HUES64 (cell line): ENCODE measurements at regions not wholly inside any gene's neighbourhood (a gene's known extent, or its start where the extent isn't known, plus 50 kb on each side); places are given as distances from the start of the nearest gene placed in this dataset.

Source experiments
- H3K27ac ChIP-seq: 2 replicates; pipeline ENCODE4 v1.7.0; 2013; ENCODE audit warnings: low read depth, low read length, inconsistent platforms
- H3K27me3 ChIP-seq: 2 replicates; pipeline ENCODE4 v1.6.1; 2013; ENCODE audit warnings: mild to moderate bottlenecking, low read length; ENCODE audit not compliant: insufficient read depth
- H3K36me3 ChIP-seq: 2 replicates; pipeline ENCODE4 v1.6.1; 2013; ENCODE audit warnings: mild to moderate bottlenecking, low read length; ENCODE audit not compliant: insufficient read depth
- H3K4me1 ChIP-seq: 2 replicates; pipeline ENCODE4 v1.6.1; 2013; ENCODE audit warnings: mild to moderate bottlenecking, low read length, moderate library complexity; ENCODE audit not compliant: insufficient read depth
- H3K4me3 ChIP-seq: 2 replicates; pipeline ENCODE4 v1.5.1; 2013; ENCODE audit warnings: mild to moderate bottlenecking, low read length, moderate library complexity
- H3K9ac ChIP-seq: 2 replicates; pipeline ENCODE4 v1.6.1; 2013; ENCODE audit warnings: mild to moderate bottlenecking, low read depth, low read length
- H3K9me3 ChIP-seq: 2 replicates; pipeline ENCODE4 v1.6.1; 2013; ENCODE audit warnings: low read depth, low read length; ENCODE audit not compliant: insufficient read depth
- WGBS: fragments of 150-250, 120-280 bp; methylation state at CpG from one replicate; pipeline ENCODE4 v1.1.7; 2013; ENCODE audit warnings: missing lambda C conversion rate; 5-methylcytosine and 5-hydroxymethylcytosine counted together

GRCh38 chr2:121073320-121074210 is 211.4 kb downstream of the TFCP2L1 start:
- no peak overlapping the region for H3K27ac ChIP-seq
- no peak overlapping the region for H3K4me3 ChIP-seq
- H3K9ac ChIP-seq, result no peak overlapping the region
- no peaks in the 10 kb centered on the region for H3K9me3 ChIP-seq
- no peaks in the 10 kb centered on the region for H3K36me3 ChIP-seq
- WGBS, result 92% methylated on average over 26 of the region's 26 CpGs
- H3K27me3 ChIP-seq, result peaks cover 34% of the 10 kb centered on the region
- peaks cover 11% of the 10 kb centered on the region for H3K4me1 ChIP-seq

- H3K4me1 ChIP-seq, result peaks cover 11% of the 10 kb centered on the region
Measured at GRCh38 chr2:121074293-121074932, 210.6 kb downstream of the TFCP2L1 start.

GRCh38 chr2:121075006-121075551 is 209.9 kb downstream of the TFCP2L1 start:
- no peak overlapping the region for H3K27ac ChIP-seq
- WGBS, result 4% methylated on average over 13 of the region's 14 CpGs
- peaks cover 11% of the 10 kb centered on the region for H3K4me1 ChIP-seq
- no peaks in the 10 kb centered on the region for H3K9me3 ChIP-seq
- H3K27me3 ChIP-seq, result peaks cover 37% of the 10 kb centered on the region
- H3K9ac ChIP-seq, result peak overlapping the region; percentile 61
- peak overlapping the region; percentile 46 for H3K4me3 ChIP-seq
- H3K36me3 ChIP-seq, result no peaks in the 10 kb centered on the region

More at GRCh38 chr2:121074293-121074932, 210.6 kb downstream of the TFCP2L1 start:
- peaks cover 37% of the 10 kb centered on the region for H3K27me3 ChIP-seq
- H3K9ac ChIP-seq, result no peak overlapping the region
- no peaks in the 10 kb centered on the region for H3K9me3 ChIP-seq
- no peaks in the 10 kb centered on the region for H3K36me3 ChIP-seq
- no peak overlapping the region for H3K4me3 ChIP-seq
- no peak overlapping the region; the same call in 1 of the 2 replicates for H3K27ac ChIP-seq
- WGBS, result 63% methylated on average over 11 of the region's 11 CpGs

GRCh38 chr2:121075641-121076497 is 209.1 kb downstream of the TFCP2L1 start:
- Histone ChIP-seq H3K4me1 (peaks cover 11% of the 10 kb centered on the region), H3K27ac (no peak overlapping the region), H3K9me3 (no peaks in the 10 kb centered on the region), H3K36me3 (no peaks in the 10 kb centered on the region), H3K9ac (peak overlapping the region; percentile 61), H3K4me3 (peak overlapping the region; percentile 46), H3K27me3 (peaks cover 37% of the 10 kb centered on the region)
- 25% methylated on average over 17 of the region's 19 CpGs for WGBS

DNA sequence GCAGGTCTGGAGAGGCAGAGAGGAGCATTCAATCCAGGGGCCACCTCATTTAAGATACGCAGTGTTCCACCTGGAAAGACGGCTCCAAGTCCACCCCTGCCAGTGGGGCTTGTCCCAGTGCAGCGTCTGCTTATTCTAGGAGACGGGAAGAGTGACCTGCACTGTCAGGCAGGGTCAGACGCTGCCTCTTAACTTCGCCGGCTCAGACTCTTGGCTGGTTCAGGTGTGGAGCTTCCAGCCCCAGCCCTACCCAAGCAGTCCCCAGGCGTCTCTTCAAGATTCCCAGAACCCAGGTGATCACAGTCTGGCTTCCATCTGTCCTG is 208.5 kb downstream of the TFCP2L1 start:
- 34% methylated on average over 8 of the region's 8 CpGs for WGBS
- Histone ChIP-seq H3K27ac (no peak overlapping the region), H3K4me3 (peak overlapping the region; percentile 46), H3K36me3 (no peaks in the 10 kb centered on the region), H3K9me3 (no peaks in the 10 kb centered on the region), H3K9ac (no peak overlapping the region), H3K27me3 (peaks cover 36% of the 10 kb centered on the region), H3K4me1 (peaks cover 7% of the 10 kb centered on the region)

GRCh38 chr2:121076885-121077549 is 208.0 kb downstream of the TFCP2L1 start:
- Histone ChIP-seq H3K4me3 (peak overlapping the region; percentile 46), H3K27me3 (peaks cover 33% of the 10 kb centered on the region), H3K27ac (no peak overlapping the region), H3K36me3 (no peaks in the 10 kb centered on the region), H3K4me1 (peaks cover 7% of the 10 kb centered on the region; the same call in 1 of the 2 replicates), H3K9me3 (no peaks in the 10 kb centered on the region), H3K9ac (no peak overlapping the region)
- 29% methylated on average over 21 of the region's 26 CpGs for WGBS

DNA sequence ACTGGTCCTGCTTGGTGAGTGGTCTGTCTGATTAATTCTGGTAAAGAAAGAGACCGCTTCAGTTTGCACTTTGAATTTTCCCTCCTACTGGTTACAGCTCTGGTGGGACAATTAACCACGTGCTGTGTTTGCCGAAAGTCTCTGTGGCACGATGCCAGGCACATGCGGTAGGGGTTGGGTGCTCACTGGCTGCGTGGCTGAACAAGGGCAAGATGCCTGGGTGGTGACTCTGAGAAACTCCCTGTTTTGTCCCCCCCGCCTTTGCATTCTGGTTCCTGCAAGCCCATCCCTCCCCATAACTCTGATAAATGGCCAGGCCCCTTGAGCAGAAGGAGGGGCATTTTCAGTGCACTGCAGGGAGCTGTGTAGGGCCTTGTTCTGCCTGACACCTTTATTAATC is 206.1 kb downstream of the TFCP2L1 start:
- peaks cover 7% of the 10 kb centered on the region; the same call in 1 of the 2 replicates for H3K4me1 ChIP-seq
- H3K9me3 ChIP-seq, result no peaks in the 10 kb centered on the region
- no peaks in the 10 kb centered on the region for H3K36me3 ChIP-seq
- WGBS, result 86% methylated on average over 7 of the region's 7 CpGs
- no peak overlapping the region for H3K9ac ChIP-seq
- peaks cover 33% of the 10 kb centered on the region for H3K27me3 ChIP-seq
- H3K4me3 ChIP-seq, result no peak overlapping the region
- H3K27ac ChIP-seq, result no peak overlapping the region

- 40% methylated on average over 8 of the region's 8 CpGs for WGBS
- no peaks in the 10 kb centered on the region for H3K9me3 ChIP-seq
- no peak overlapping the region for H3K4me3 ChIP-seq
- H3K36me3 ChIP-seq, result no peaks in the 10 kb centered on the region
- peaks cover 33% of the 10 kb centered on the region for H3K27me3 ChIP-seq
- H3K27ac ChIP-seq, result no peak overlapping the region
- H3K9ac ChIP-seq, result no peak overlapping the region
- H3K4me1 ChIP-seq, result peaks cover 7% of the 10 kb centered on the region; the same call in 1 of the 2 replicates
Measured at GRCh38 chr2:121080013-121080772, 204.8 kb downstream of the TFCP2L1 start.

- H3K9me3 ChIP-seq, result no peaks in the 10 kb centered on the region
- 91% methylated on average over 8 of the region's 8 CpGs for WGBS
Measured at GRCh38 chr2:121081701-121082100, 203.3 kb downstream of the TFCP2L1 start.

GRCh38 chr2:121082191-121082590 is 202.8 kb downstream of the TFCP2L1 start:
- H3K27me3 ChIP-seq, result peaks cover 16% of the 10 kb centered on the region
- H3K4me1 ChIP-seq, result no peaks in the 10 kb centered on the region
- no peak overlapping the region for H3K4me3 ChIP-seq
- WGBS, result 92% methylated on average over 1 of the region's 1 CpG
- no peak overlapping the region for H3K27ac ChIP-seq
- H3K9ac ChIP-seq, result no peak overlapping the region
- no peaks in the 10 kb centered on the region for H3K9me3 ChIP-seq
- no peaks in the 10 kb centered on the region for H3K36me3 ChIP-seq

More at GRCh38 chr2:121081701-121082100, 203.3 kb downstream of the TFCP2L1 start:
- H3K4me3 ChIP-seq, result no peak overlapping the region
- H3K27me3 ChIP-seq, result peaks cover 19% of the 10 kb centered on the region
- H3K4me1 ChIP-seq, result no peaks in the 10 kb centered on the region
- no peak overlapping the region for H3K9ac ChIP-seq
- no peak overlapping the region for H3K27ac ChIP-seq
- H3K36me3 ChIP-seq, result no peaks in the 10 kb centered on the region
